Inferior parietal cortex (tissue), 1 donor: ENCODE measurements at regions not wholly inside any gene's neighbourhood (a gene's known extent, or its start where the extent isn't known, plus 50 kb on each side); places are given as distances from the start of the nearest gene placed in this dataset.

Experiments
- DNase-seq: peaks from one replicate; pipeline ENCODE4 v3.0.0-alpha.2; 2016; ENCODE audit errors: extremely low spot score

DNA sequence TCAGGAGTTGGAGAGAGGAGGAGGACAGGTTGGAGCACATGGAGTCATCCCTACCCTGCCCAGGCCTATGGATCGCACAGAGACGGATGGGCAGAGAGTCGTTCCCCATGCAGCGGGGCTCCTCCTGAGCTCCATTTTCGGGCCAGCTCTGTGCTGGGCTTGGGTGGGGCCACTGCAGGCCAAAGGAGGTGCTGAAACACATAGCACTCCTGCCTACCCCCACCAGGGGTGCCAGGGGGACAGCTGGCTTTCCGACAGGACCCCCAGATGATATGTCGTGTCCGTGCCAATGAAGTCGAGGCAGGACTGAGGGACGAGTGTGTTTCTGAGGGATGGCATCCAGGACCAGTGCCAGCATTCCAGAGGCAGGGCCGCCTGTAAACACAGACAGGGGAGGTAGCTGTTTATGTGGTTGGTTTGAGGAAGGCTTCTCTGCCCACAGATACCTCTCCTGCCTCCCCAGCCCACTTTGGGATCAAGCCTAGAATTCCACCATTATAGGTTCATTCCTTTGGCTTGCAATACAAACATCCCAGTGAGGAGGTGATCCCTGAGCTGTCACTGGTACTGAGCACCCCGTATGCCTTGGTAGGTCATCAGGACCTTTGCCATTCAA is 116.6 kb downstream of the GLI2 start:
- no peak for DNase-seq

DNA sequence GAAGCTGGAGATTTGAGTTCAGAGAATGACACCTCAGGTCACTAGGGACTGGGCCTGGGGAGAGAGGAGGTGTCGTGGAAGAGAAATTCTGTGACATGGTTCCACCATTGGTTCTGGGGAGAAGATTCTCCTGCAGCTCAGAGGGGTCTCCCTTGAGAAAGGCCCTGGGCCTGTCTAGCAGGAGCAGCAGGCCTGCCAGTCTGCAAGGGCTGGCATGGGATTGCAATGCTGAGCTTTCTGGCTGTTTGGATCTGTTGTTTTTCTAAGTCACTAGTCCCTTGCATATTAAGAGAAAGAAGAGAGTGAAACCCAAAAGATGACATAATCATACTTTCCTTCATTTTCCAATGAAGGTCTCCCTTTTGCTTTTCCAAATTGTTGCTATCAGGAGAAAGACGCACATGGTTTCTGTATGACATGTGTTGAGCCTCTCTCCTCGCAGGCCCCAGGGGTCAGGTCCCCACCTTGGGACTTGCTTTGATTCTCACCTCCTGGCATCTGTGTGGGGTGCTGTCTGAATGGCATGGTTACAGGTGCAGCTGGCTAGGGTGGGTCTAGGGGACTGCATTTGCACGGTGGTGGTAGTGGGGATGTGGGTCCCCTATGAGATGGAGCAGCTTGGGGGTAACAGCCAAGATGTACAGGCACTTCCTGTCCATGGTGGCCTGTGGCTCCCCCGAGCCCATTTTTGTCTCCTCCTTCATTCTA is 117.8 kb downstream of the GLI2 start:
- DNase-seq, result no peak

DNA sequence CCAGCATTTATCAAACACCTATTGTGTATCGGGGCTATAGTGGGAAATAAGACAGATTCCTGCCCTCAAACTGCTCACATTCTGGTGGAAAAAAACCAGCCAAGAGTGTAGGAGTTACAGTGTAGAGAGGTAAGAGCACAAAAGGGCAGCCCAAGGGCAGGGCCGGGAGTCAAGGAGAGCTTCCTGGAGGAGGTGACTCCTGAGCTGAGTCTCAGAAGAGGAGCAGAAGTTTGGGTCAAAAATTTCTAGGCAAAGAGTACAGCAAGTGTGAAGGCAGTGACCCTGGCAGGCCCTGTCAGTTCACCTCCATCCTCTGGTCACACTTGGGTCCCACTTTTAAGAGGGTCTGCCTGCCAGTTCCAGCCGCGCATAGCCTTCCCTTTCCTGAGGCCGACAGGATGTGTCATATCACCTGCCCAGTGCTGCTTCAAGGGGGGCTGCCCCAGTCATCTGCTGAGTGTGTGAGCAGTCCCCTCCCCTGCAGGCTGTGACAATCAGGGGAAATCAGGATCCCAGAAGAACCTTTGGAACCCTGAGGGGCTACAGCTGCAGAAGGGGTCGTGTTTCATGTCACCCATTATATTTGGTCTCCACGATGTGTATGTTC is 118.4 kb downstream of the GLI2 start:
- no peak for DNase-seq

DNA sequence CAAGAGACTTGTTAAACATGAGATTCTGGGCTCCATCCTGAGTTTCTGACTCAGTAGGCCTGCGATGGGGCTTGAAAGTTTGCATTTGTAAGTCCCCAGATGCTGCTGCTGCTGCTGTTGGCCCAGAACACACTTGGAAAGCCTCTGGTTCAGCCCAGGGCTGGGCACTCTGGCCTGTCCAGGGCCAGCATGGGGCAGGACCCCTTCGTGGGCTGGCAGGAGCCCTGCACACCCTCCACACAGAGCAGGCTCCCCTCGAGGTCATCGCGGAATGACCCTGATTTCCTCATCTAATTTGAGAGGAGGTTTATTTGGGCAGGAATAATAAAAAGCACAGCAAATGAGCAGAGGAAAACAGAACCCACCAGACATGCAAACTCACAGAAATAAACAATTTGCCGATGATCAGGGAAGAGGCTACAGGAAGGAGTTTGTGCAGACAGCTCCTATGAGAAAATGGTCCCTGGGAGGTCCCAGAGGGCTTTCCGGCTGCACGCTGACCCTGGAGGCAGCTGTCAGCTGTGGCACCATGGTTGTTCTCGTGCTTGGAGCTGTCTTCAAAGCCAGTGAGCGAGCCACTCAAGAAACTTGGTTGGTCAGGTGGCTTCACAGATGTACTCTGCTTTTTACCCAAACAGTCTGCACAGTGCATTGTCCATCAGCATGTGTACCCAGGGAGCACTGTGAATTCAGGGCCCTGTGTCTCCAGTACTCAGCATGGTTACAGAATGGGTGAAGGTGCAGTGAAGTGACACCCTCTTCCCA is 119.3 kb downstream of the GLI2 start:
- DNase-seq, result no peak

DNA sequence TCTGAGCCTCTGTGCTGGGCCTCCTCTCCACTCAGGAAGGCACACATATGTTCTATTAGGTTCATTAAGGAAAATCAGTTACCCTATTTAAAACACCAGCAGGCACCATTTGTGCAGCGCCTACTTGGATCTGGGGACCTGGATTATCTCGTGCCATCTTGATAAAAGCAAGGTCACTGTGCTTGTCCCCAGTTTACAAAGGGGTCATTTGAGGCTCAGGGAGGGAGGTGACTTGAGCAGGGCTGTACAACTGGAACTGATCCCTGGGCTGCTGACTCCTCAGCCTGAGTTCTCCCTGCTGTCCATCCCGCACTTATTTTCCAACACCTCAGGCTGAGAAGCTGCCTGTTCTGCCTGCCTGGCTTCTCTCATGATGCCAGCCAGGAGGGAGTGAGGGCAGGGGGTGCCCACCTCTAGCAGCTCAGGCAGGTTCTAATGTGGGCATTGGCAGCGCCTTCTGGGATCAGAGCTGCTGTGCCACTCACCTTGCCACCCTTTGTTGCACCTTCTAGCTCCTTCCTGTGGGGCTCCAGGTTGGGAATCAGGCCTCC is 120.3 kb downstream of the GLI2 start:
- DNase-seq, result no peak

DNA sequence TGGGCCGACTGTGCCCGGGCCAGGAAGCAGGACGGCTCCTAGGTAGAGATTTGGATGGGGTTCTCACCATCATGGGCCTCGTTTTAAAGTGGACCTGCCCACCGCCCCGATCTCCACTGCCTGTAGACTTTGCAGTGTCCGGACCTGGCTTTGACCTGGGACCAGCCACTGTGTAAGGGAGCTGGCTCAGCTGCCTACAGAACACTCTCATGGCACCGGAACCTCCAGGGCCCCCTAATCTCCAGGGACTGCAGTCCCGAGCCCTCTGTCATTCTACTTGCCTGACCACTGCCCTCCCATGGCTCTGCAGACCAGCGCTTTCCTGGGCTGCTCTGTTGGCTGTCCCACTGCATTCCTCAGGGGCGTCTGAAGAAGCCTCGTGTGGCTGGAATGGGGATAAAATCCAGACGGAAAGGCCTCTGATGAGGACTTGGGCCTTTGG is 120.8 kb downstream of the GLI2 start:
- DNase-seq, result no peak

DNA sequence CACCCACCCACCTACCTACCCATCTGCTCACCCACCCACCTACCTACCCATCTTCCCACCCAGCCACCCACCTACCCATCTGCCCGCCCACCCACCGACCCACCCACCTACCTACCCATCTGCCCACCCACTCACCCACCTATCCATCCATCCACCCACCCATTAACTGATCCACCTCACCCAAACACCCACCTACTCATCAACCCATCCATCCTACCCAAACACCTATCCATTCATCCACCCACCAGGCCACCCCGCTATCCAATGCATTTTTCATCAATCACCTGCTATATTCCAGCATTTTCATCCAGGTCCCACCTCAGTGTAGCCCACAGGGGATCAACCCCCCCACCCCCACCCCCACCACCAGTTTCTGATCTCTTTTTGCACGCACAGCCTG is 121.8 kb downstream of the GLI2 start:
- DNase-seq, result no peak

DNA sequence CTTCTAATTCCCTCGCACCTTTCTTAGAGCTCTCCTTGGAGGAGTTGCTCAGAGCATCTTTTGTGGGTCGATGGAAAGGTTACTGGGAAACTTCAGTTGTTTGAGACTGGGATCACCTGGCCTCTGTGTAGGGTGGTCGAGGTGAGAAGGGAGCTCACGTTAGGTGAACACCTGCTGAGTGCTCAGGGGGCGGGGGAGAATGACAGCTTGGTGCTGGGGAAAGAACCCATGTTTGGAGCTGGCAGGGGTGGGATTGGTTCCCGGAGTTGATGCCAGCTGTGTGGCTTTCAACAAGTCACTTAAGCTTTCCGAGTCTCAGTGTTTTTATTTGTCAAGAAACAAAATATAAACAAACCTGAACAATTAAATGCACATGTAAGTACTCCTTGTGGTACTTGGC is 122.3 kb downstream of the GLI2 start:
- no peak for DNase-seq

DNA sequence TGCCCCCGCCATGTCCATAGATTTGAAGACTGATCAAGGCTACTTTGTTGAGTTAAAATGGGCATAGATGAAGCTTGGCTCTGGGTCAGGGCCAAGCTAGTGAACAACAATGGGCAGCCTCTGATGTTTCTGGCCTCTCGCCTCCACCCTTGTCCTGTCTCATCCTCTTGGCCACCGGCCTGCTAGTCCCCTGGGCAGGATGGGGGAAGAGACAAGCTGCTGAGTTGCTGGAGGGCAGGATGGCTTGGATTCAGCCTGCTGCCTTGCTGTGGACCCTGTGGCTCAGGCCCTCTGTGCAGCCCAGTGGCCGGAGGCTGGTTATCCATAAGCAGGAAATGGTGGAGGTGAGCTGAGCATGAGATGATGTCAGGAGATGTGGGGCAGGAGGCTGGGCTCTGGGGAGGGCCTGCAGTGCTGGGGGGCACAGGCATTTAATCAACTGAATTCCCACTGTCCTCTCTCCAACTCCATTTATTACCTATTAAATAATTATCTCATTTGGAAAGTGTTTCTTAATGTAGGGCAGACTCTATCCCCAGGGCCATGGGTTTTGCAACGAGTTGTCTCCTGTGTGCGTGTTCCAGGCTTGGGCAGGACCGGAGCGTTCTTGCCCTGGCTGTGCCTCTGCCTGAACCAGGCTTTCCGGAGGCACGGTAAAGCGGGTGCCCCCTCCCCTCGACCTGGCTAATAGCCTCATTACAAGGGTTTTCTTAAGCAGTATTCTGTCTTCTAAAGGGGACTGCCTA is 122.9 kb downstream of the GLI2 start:
- DNase-seq, result peak; percentile 40

DNA sequence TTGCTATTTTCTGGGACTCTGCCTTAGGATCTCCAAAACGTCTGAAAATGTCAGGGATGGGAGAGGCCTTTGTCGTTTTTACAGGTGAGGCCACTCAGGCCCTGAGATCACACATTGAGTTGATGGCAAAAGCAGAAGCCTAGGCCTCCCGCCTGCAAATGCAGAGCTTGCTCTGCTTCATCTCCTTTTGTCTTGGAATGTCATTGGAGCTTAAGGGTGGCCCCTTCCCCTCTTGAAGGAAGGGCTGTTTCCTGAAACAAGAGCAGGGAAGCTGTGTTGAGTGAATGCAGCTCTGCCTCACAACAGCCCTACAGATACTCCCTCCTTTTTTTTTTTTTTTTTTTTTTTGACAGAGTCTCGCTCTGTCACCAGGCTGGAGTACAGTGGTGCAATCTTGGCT is 123.5 kb downstream of the GLI2 start:
- no peak for DNase-seq

DNA sequence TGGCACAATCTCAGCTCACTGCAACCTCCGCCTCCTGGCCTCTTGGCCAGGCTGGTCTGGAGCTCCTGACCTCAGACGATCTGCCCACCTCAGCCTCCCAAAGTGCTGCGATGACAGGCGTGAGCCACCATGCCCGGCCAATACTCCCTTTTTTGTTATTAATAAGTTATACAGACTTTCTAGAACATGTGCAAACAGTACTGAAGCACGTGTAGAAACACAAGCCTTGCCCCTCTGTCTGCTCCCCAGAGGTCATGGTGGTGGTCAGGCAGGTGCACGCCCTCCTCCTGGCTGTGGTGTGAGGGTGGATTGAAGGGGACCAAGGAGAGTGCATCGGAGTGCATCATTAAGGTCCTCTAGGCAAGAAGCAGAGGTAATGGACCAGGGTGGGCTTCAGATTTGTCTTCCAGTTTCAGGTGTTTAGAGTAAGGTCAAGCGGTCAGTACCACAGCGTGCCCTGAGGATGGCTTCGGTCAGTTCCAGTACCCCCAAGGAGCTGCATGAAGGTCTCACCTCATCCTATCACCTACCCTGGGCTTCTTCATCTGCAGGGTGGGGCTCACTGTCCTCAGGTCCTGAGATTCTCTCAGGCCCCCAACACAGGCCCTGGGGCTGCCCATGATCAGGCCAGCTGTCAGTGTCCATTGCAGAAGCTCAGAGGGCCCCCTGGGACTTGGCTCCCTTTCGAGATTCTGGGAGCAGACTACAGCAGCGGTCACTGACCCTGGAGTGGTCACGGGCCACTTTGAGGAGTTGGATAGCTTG is 124.3 kb downstream of the GLI2 start:
- DNase-seq, result no peak

DNA sequence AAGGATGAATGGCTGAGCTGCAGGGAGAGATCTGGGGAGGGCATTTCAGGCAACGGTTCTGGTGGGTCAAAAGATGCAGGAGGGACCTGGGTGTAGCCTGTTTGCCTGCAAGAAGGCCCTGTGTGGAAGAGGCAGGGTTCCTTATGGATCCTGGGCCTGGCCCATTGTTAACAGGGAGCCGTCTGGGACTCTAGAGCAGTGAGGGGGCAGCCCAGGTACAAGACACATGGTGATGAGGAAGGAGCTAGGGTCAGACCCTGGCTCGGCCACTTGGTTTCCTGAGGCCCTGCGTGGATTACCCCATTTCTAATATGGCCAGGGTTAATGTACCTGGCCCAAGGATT is 124.9 kb downstream of the GLI2 start:
- no peak for DNase-seq

DNA sequence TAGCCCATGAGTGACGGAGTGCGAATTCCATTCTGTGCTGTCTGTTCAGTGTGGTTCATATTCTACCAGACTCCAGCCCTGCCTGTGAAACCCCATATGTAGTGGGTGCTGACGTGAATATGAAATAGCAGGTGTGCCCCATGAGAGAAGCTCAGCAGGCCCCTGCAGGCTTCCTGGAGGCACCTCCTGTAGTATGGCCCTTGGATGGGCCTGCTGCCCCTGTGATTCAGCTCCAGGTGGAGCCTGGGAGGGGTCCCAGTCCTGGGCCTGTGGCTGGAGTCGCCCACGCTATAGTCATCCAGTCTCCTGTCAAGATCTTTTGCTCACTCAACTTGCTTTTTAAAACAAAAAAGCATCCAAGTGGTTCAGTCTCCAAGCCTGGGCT is 125.5 kb downstream of the GLI2 start:
- DNase-seq, result no peak

DNA sequence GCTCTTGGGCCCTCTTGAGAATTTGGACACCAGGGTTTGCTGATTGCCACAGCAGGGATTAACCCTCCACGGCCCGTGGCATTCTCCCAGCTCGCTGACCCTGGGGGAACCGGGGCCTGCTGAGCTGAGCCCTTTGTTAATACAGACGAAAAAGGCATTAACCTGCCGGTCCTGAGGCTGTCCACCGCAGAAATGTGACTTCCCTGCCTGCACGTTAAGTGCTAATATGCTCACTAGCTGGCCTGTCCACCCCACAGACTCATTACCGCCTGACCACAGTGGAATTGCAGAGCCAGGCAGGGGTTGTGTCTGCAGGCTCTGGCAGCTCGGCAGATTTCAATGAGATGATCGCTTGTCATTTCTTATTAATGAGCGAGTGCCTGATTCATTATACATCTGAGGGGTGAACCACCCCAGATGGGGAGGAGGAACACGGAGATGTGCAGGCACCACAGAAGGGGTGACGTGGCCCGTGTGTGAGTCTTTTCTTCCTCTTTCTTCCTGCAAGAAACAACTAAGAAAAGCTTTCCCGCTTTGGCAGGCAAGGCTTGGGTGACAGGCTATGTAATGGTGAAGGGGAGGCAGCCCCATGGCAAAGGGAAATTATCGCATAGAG is 126.0 kb downstream of the GLI2 start:
- DNase-seq, result no peak

DNA sequence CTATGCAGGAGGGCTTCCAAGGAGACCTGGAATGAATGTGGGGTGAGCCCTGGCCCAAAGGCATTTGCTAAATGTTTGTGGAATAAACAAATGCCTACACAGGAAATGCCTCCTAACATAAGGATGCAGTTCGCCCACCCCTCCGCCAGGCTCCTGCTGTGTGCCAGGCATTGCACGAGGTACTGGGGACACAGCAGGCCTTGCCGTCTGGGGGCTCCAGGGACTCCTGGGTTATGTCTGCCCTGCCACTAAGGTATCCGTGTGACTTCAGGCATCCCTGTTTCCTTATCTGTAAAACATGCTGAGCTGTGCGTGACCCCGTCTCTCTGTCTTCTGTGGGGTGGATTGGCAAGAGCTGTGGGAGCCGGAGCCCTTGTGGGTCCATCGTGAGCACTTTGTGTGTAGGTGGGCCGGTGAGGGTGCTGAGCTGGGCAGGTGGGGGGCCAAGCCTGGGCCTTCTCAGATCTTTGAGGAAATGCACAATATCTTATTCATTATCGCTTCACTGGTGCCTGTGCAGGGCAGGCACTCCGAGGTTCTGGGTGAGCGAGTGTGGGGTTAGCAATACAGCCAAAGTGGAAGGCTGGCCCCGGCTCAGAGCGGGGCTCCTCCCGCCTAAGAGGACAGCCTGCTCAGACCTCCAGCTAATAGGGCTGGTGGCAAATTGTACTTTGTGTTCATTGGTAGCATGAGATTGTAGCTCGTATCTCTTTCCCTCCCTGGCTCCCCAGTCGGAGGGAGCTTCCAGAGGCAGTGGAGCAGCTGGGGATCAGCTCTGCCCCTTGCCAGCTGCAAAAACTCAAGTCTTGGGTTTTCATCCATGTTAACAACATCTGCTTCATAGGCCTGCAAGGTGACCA is 126.8 kb downstream of the GLI2 start:
- no peak for DNase-seq

DNA sequence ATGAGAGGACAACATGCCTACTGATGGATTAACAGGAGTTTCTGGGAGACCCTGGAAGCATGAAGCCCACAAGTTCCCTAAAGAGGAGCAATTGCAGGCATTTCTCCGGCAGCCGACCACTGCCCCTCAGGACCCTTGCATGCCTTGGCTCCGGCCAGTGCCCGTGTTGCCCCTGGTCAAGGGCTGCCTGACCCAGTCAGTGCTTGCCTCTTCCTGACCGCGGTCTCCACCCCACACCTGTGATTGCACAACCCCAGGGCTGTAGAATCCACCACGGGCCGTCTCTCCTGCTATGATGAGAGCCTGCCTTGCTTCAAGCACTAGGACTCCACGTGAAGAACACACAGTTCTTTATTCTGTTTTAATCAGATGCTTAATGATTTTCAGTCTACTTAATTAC is 127.5 kb downstream of the GLI2 start:
- no peak for DNase-seq

DNA sequence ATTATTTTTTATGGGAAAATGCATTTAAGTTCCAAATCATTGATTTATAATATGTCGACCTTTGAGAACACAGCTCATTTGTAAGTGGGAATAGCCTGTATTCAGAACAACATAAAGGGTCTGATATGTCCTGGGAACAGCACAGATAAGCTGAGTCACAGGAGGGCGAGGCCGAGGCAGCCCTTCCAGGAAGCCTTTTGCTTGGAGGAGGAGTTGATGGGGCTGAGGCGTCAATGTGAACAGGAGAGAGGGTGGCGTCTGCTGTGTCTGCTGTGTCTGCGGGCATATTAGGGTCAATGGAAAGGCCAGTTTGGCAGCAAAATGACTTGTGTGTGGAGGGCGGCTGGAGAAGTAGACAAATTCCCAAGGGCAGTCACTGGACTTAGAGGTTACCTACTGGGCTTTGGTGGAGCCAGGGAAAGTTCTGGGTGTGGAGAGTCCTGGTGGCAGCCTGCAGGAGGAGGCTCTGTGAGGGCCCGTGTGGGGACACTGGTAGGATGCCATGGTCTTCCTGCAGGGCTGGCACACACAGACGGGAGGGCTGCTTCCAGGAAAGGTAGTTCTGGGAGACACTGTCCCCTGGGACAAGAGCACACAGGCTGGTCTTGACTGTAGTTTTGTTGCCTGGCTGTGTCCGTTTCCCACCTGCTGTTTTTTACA is 128.1 kb downstream of the GLI2 start:
- no peak for DNase-seq

DNA sequence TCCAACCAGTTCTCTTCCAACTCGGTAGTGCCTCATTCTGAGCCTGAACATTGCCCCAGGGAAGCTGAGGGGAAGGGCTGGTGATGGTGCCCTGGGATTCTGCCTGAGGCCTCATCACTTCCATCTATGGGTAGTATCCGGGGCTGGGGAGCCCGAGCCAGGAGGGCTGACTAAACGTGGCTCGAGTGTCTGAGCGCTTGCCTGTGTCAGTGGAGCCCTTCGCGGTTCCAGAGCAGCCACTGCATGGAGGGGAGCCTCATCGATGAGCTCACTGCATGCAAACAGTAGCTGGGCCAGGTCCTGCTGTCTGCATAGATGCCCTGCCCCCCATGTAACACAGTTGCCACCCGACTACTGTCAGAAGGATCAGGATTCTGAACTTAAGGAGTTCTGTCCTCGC is 129.3 kb downstream of the GLI2 start:
- DNase-seq, result no peak

DNA sequence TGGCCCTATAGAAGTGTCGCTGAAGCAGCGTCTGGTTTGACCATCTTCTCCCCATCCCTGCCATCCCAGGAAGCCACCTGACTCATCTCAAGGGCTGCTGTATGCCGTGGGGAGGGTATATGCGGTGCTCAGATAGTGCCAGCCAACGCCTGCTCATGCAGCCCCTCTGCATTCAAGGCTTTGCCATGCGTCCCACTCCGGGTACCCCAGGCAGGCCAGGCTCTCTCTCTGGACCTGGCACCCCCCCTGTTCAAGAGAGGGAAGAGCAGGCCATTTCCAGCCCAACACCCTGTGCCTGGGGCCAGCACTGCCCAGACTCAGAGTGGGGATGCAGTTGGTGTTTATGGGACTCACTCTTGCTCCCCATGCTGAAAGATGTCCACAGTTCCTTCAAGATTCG is 130.0 kb downstream of the GLI2 start:
- DNase-seq, result no peak
